Activated naive CD4-positive, alpha-beta T cell treated with anti-CD3 and anti-CD28 coated beads, Interleukin-2, amount 50 U/mL, for 72 hours (primary cell): ENCODE measurements at regions not wholly inside any gene's neighbourhood (a gene's known extent, or its start where the extent isn't known, plus 50 kb on each side); places are given as distances from the start of the nearest gene placed in this dataset.

Experiments used
- ATAC-seq, 2 donors: fragments of 150-1000 bp; cut with Tn5 transposase; 2 replicates each; pipeline ENCODE4 v1.10.0; 2021; ENCODE audit warnings: mild to moderate bottlenecking in 2 of 2, moderate library complexity in 2 of 2
- DNase-seq, 2 donors: peaks; one replicate each; pipeline ENCODE4 v3.0.0; 2021 to 2022; ENCODE audit warnings: low spot score in 2 of 2
- H3K27ac Mint-ChIP-seq, 2 donors: one replicate each; pipeline ENCODE4 v1.8.0; 2022; ENCODE audit warnings: mild to moderate bottlenecking in 2 of 2, mixed read lengths in 2 of 2
- H3K36me3 Mint-ChIP-seq, 2 donors: one replicate each; pipeline ENCODE4 v1.8.0; 2022; ENCODE audit warnings: mixed read lengths in 2 of 2
- H3K9me3 Mint-ChIP-seq, 2 donors: one replicate each; pipeline ENCODE4 v1.8.0; 2022; ENCODE audit warnings: mixed read lengths in 2 of 2

- H3K27ac Mint-ChIP-seq = no peak overlapping the region
- no peak for DNase-seq
- no peaks in the 10 kb centered on the region for H3K36me3 Mint-ChIP-seq
- no peak for ATAC-seq
- no peaks in the 10 kb centered on the region for H3K9me3 Mint-ChIP-seq
Measured at GRCh38 chr4:129167640-129168260, 71.8 kb downstream of the C4orf33 start.

GRCh38 chr4:129172181-129172580 lies 76.2 kb downstream of the C4orf33 start:
- Mint-ChIP-seq H3K27ac (no peak overlapping the region), H3K9me3 (no peaks in the 10 kb centered on the region), H3K36me3 (no peaks in the 10 kb centered on the region)
- ATAC-seq = no peak
- DNase-seq = no peak

- no peaks in the 10 kb centered on the region for H3K36me3 Mint-ChIP-seq
- ATAC-seq (no peak), DNase-seq (no peak)
- H3K9me3 Mint-ChIP-seq = no peaks in the 10 kb centered on the region
- H3K27ac Mint-ChIP-seq = no peak overlapping the region
Measured at GRCh38 chr4:129176864-129177263, 80.9 kb downstream of the C4orf33 start.

GRCh38 chr4:129179276-129179675 lies 83.3 kb downstream of the C4orf33 start:
- H3K36me3 Mint-ChIP-seq = no peaks in the 10 kb centered on the region
- H3K9me3 Mint-ChIP-seq = no peaks in the 10 kb centered on the region
- H3K27ac Mint-ChIP-seq = no peak overlapping the region
- ATAC-seq = no peak
- DNase-seq = no peak

GRCh38 chr4:129189630-129190029 lies 93.7 kb downstream of the C4orf33 start:
- Mint-ChIP-seq H3K36me3 (peaks cover 0 to 2% of the 10 kb centered on the region in 2 donors), H3K9me3 (peaks cover 0 to 4% of the 10 kb centered on the region in 2 donors), H3K27ac (no peak overlapping the region)
- DNase-seq = no peak
- no peak for ATAC-seq

GRCh38 chr4:129193357-129194100 lies 97.6 kb downstream of the C4orf33 start:
- H3K9me3 Mint-ChIP-seq = no peaks in the 10 kb centered on the region
- DNase-seq (no peak), ATAC-seq (no peak)
- no peak overlapping the region for H3K27ac Mint-ChIP-seq
- no peaks in the 10 kb centered on the region for H3K36me3 Mint-ChIP-seq

- H3K27ac Mint-ChIP-seq = no peak overlapping the region
- no peaks in the 10 kb centered on the region for H3K36me3 Mint-ChIP-seq
Measured at GRCh38 chr4:129208481-129208880, 112.5 kb downstream of the C4orf33 start.

GRCh38 chr4:129213692-129214091 lies 117.7 kb downstream of the C4orf33 start:
- ATAC-seq (no peak), DNase-seq (no peak)
- no peak overlapping the region for H3K27ac Mint-ChIP-seq
- H3K9me3 Mint-ChIP-seq = no peaks in the 10 kb centered on the region
- no peaks in the 10 kb centered on the region for H3K36me3 Mint-ChIP-seq

More at GRCh38 chr4:129208481-129208880, 112.5 kb downstream of the C4orf33 start:
- ATAC-seq (no peak), DNase-seq (no peak)
- no peaks in the 10 kb centered on the region for H3K9me3 Mint-ChIP-seq

- ATAC-seq (no peak), DNase-seq (no peak)
- Mint-ChIP-seq H3K9me3 (no peaks in the 10 kb centered on the region), H3K36me3 (no peaks in the 10 kb centered on the region), H3K27ac (no peak overlapping the region)
Measured at GRCh38 chr4:129218360-129218759, 122.4 kb downstream of the C4orf33 start.

GRCh38 chr4:129218897-129219296 lies 122.9 kb downstream of the C4orf33 start:
- ATAC-seq (no peak), DNase-seq (no peak)
- no peaks in the 10 kb centered on the region for H3K36me3 Mint-ChIP-seq
- no peak overlapping the region for H3K27ac Mint-ChIP-seq
- no peaks in the 10 kb centered on the region for H3K9me3 Mint-ChIP-seq

GRCh38 chr4:129220254-129220653 lies 124.3 kb downstream of the C4orf33 start:
- no peaks in the 10 kb centered on the region for H3K9me3 Mint-ChIP-seq
- H3K27ac Mint-ChIP-seq = no peak overlapping the region
- H3K36me3 Mint-ChIP-seq = no peaks in the 10 kb centered on the region
- DNase-seq (no peak), ATAC-seq (no peak)

- DNase-seq (no peak), ATAC-seq (no peak)
- no peak overlapping the region for H3K27ac Mint-ChIP-seq
- H3K36me3 Mint-ChIP-seq = no peaks in the 10 kb centered on the region
- no peaks in the 10 kb centered on the region for H3K9me3 Mint-ChIP-seq
Measured at GRCh38 chr4:129223945-129224344, 128.0 kb downstream of the C4orf33 start.

- ATAC-seq (no peak), DNase-seq (no peak)
- Mint-ChIP-seq H3K9me3 (no peaks in the 10 kb centered on the region), H3K27ac (no peak overlapping the region), H3K36me3 (no peaks in the 10 kb centered on the region)
Measured at GRCh38 chr4:129230846-129231245, 134.9 kb downstream of the C4orf33 start.

GRCh38 chr4:129231945-129232588 lies 136.1 kb downstream of the C4orf33 start:
- Mint-ChIP-seq H3K9me3 (no peaks in the 10 kb centered on the region), H3K27ac (no peak overlapping the region), H3K36me3 (no peaks in the 10 kb centered on the region)
- DNase-seq = no peak
- no peak for ATAC-seq

GRCh38 chr4:129232589-129233337 lies 136.8 kb downstream of the C4orf33 start:
- Mint-ChIP-seq H3K9me3 (no peaks in the 10 kb centered on the region), H3K36me3 (no peaks in the 10 kb centered on the region), H3K27ac (no peak overlapping the region)
- DNase-seq (no peak), ATAC-seq (no peak)

GRCh38 chr4:129233691-129234090 lies 137.7 kb downstream of the C4orf33 start:
- no peak overlapping the region for H3K27ac Mint-ChIP-seq
- no peaks in the 10 kb centered on the region for H3K9me3 Mint-ChIP-seq
- no peaks in the 10 kb centered on the region for H3K36me3 Mint-ChIP-seq
- no peak for ATAC-seq
- no peak for DNase-seq

GRCh38 chr4:129236351-129236750 lies 140.4 kb downstream of the C4orf33 start:
- ATAC-seq = no peak
- no peak overlapping the region for H3K27ac Mint-ChIP-seq
- no peaks in the 10 kb centered on the region for H3K36me3 Mint-ChIP-seq
- no peaks in the 10 kb centered on the region for H3K9me3 Mint-ChIP-seq
- DNase-seq = no peak
